Left colon (tissue), 2 donors: ENCODE measurements at regions not wholly inside any gene's neighbourhood (a gene's known extent, or its start where the extent isn't known, plus 50 kb on each side); places are given as distances from the start of the nearest gene placed in this dataset.
"Not testable (repeated sequence)": the region's sequence is repeated elsewhere in the genome, so short reads cannot be mapped to it uniquely, and the experiment has no call there.

Experiments
- ATAC-seq: fragments of 200-7000 bp; cut with Tn5 transposase; one replicate; pipeline ENCODE4 v1.9.1; 2020; ENCODE audit warnings: mild to moderate bottlenecking, moderate library complexity
- DNase-seq, 2 donors: peaks; one replicate each; pipeline ENCODE4 v3.0.0-alpha.2; 2020
- intact Hi-C, 2 donors: fragments of 100-400 bp; cut with DNase I in 1 of 2; cut with micrococcal nuclease in 1 of 2; formaldehyde crosslinking; loops; one replicate each; pipeline versions ENCODE4 v1.11.2 to v1.14.0; 2022; cut with DNase I, micrococcal nuclease
- donor health status: DM: no; HTN: no; CAD: no.
- donor health status: DM: yes; HTN: yes; CAD: no.

- no peak for ATAC-seq
- intact Hi-C loops, result no loop called here
- no peak for DNase-seq
Observed at GRCh38 chr1:238649200-238649599, 737.2 kb upstream of the CHRM3 start.

- no peak for ATAC-seq
- no peak for DNase-seq
- intact Hi-C loops, result no loop called here
Observed at GRCh38 chr1:238648751-238649150, 737.6 kb upstream of the CHRM3 start.

- ATAC-seq, result no peak
- DNase-seq, result no peak
- intact Hi-C loops, result no loop called here
Observed at GRCh38 chr1:238648296-238648695, 738.1 kb upstream of the CHRM3 start.

- intact Hi-C loops, result no loop called here
- DNase-seq (no peak), ATAC-seq (no peak)
Observed at GRCh38 chr1:238647877-238648276, 738.5 kb upstream of the CHRM3 start.

GRCh38 chr1:238642231-238642630, 744.1 kb upstream of the CHRM3 start:
- ATAC-seq, result no peak
- DNase-seq, result no peak
- intact Hi-C loops, result no loop called here

- ATAC-seq (no peak), DNase-seq (no peak)
- intact Hi-C loops, result no loop called here
Observed at GRCh38 chr1:238639861-238640260, 746.5 kb upstream of the CHRM3 start.

GRCh38 chr1:238628110-238628509, 737.4 kb upstream of the ZP4 start:
- DNase-seq (no peak), ATAC-seq (no peak)
- intact Hi-C loops, result no loop called here

GRCh38 chr1:238624776-238625175, 734.1 kb upstream of the ZP4 start:
- no peak for ATAC-seq
- DNase-seq, result no peak
- intact Hi-C loops, result no loop called here

GRCh38 chr1:238621405-238621804, 730.7 kb upstream of the ZP4 start:
- DNase-seq (no peak), ATAC-seq (no peak)
- intact Hi-C loops, result no loop called here

- intact Hi-C loops, result no loop called here
- ATAC-seq, result no peak
- no peak for DNase-seq
Observed at GRCh38 chr1:238619652-238620051, 728.9 kb upstream of the ZP4 start.

GRCh38 chr1:238611406-238611805, 720.7 kb upstream of the ZP4 start:
- intact Hi-C loops, result no loop called here
- no peak for ATAC-seq
- DNase-seq, result no peak

- ATAC-seq (no peak), DNase-seq (no peak)
- intact Hi-C loops, result no loop called here
Observed at GRCh38 chr1:238608144-238608543, 717.4 kb upstream of the ZP4 start.

GRCh38 chr1:238606896-238607295, 716.2 kb upstream of the ZP4 start:
- intact Hi-C loops, result no loop called here
- ATAC-seq (no peak), DNase-seq (no peak)

- no peak for ATAC-seq
- intact Hi-C loops, result no loop called here
- DNase-seq, result no peak
Observed at GRCh38 chr1:238606457-238606856, 715.7 kb upstream of the ZP4 start.

GRCh38 chr1:238604357-238604756, 713.6 kb upstream of the ZP4 start:
- intact Hi-C loops, result no loop called here
- DNase-seq, result no peak
- ATAC-seq, result no peak

- ATAC-seq, intact Hi-C loops, DNase-seq: not testable (repeated sequence)
Observed at GRCh38 chr1:238601604-238602003, 710.9 kb upstream of the ZP4 start.

- intact Hi-C loops, result no loop called here
- DNase-seq (no peak), ATAC-seq (no peak)
Observed at GRCh38 chr1:238596703-238597102, 706.0 kb upstream of the ZP4 start.

- intact Hi-C loops, result no loop called here
- no peak for ATAC-seq
Observed at GRCh38 chr1:238592621-238593020, 701.9 kb upstream of the ZP4 start.

GRCh38 chr1:238589843-238590435, 699.2 kb upstream of the ZP4 start:
- no peak for DNase-seq

More at GRCh38 chr1:238592621-238593020, 701.9 kb upstream of the ZP4 start:
- no peak for DNase-seq

GRCh38 chr1:238582816-238583215, 692.1 kb upstream of the ZP4 start:
- ATAC-seq, result no peak

More at GRCh38 chr1:238589843-238590435, 699.2 kb upstream of the ZP4 start:
- no peak for ATAC-seq
- intact Hi-C loops, result no loop called here

GRCh38 chr1:238581332-238581731, 690.6 kb upstream of the ZP4 start:
- no peak for DNase-seq
- ATAC-seq, result no peak
- intact Hi-C loops, result no loop called here

More at GRCh38 chr1:238582816-238583215, 692.1 kb upstream of the ZP4 start:
- DNase-seq, result no peak
- intact Hi-C loops, result no loop called here
